HepG2 (cell line): ENCODE measurements at regions not wholly inside any gene's neighbourhood (a gene's known extent, or its start where the extent isn't known, plus 50 kb on each side); places are given as distances from the start of the nearest gene placed in this dataset.

Experiments
- ATAC-seq: fragments of 200-7000 bp; cut with Tn5 transposase; 3 replicates; pipeline ENCODE4 v1.9.1; 2020; ENCODE audit warnings: mild to moderate bottlenecking, moderate library complexity
- BruUV-seq: library from RNA; stranded (reverse); fragments of 400-500 nt; replicated peaks from 2 replicates; lab custom pipeline; 2021; lab: Mats Ljungman, UMichigan
- CTCF ChIA-PET: fragments of 300-600 bp; formaldehyde crosslinking; extraction: SDS; loops from one replicate; lab custom pipeline; 2021; ENCODE audit warnings: low total read pairs, inconsistent platforms, low intra/inter-chr PET ratio; lab: Yijun Ruan, JAX
- POLR2A ChIA-PET: fragments of 350-600 bp; sonication (Branson Sonifier 250); formaldehyde crosslinking; loops from one replicate; lab custom pipeline; 2020; ENCODE audit warnings: antibody characterized with exemption, inconsistent platforms; lab: Yijun Ruan, JAX
- DNase-seq: peaks from one replicate; pipeline ENCODE4 v3.0.0-alpha.2; 2015; ENCODE audit warnings: low spot score
- FAIRE-seq: peaks from 3 replicates; lab custom pipeline; 2011; peaks lifted over from hg19 to GRCh38; lab: Jason Lieb, UNC
- H2AFZ ChIP-seq: one replicate; pipeline ENCODE4 v1.6.1; 2011; ENCODE audit warnings: low read length, inconsistent platforms
- H3K27ac ChIP-seq: fragments of 300-600 bp; 3 replicates; pipeline ENCODE4 v1.8.0; 2011; ENCODE audit warnings: mixed run types, mild to moderate bottlenecking, mixed read lengths, low read length, inconsistent platforms; ENCODE audit not compliant: insufficient read depth; ENCODE audit errors: extremely low read length
- H3K27me3 ChIP-seq, 2 experiments: fragments of 200-600 bp in 1 of 2; 2 replicates in 1 of 2; 3 replicates in 1 of 2; pipeline versions ENCODE4 v1.6.0 to v1.8.0; 2011; ENCODE audit warnings: low read length in 2 of 2, mild to moderate bottlenecking in 2 of 2, moderate library complexity in 2 of 2, inconsistent platforms in 1 of 2; ENCODE audit not compliant: insufficient read depth in 2 of 2, control insufficient read depth in 1 of 2
- H3K36me3 ChIP-seq, 2 experiments: fragments of 200-600 bp in 1 of 2; replicated peaks in 1 of 2; 2 replicates in 1 of 2; 3 replicates in 1 of 2; pipeline versions ENCODE4 v1.5.1 to v1.8.0; 2011; ENCODE audit warnings: low read length in 2 of 2, inconsistent platforms in 1 of 2; ENCODE audit not compliant: insufficient read depth in 2 of 2, control insufficient read depth in 1 of 2
- H3K4me1 ChIP-seq: 2 replicates; pipeline ENCODE4 v1.5.1; 2012; ENCODE audit warnings: low read length, inconsistent platforms; ENCODE audit not compliant: insufficient read depth
- H3K4me2 ChIP-seq: 2 replicates; pipeline ENCODE4 v1.6.0; 2011; ENCODE audit warnings: low read depth, low read length, inconsistent platforms
- H3K4me3 ChIP-seq, 3 experiments: fragments of 200-600 bp in 1 of 3; sonication (generic), shearing (Covaris generic) in 1 of 3; replicated peaks in 1 of 3; 2 replicates each; pipeline ENCODE4 v1.5.1; 2011 to 2016; ENCODE audit warnings: low read length in 3 of 3, inconsistent platforms in 2 of 3, low read depth in 2 of 3, mild to moderate bottlenecking in 2 of 3, control low read depth in 1 of 3, mixed read lengths in 1 of 3; ENCODE audit not compliant: insufficient read depth in 1 of 3
- H3K79me2 ChIP-seq: one replicate; pipeline ENCODE4 v1.6.1; 2011; ENCODE audit warnings: low read length, inconsistent platforms; ENCODE audit not compliant: insufficient read depth
- H3K9ac ChIP-seq: 2 replicates; pipeline ENCODE4 v1.6.0; 2011; ENCODE audit warnings: mild to moderate bottlenecking, low read depth, low read length, inconsistent platforms; ENCODE audit not compliant: insufficient read depth
- H3K9me3 ChIP-seq: 2 replicates; pipeline ENCODE4 v1.5.1; 2012; ENCODE audit warnings: mild to moderate bottlenecking, low read length
- H4K20me1 ChIP-seq: 2 replicates; pipeline ENCODE4 v1.6.0; 2011; ENCODE audit warnings: inconsistent platforms, mild to moderate bottlenecking, low read length, moderate library complexity; ENCODE audit not compliant: insufficient read depth
- AGO2 ChIP-seq: fragments of 200-400 bp; formaldehyde crosslinking; optimal IDR thresholded peaks from 2 replicates; pipeline ENCODE3; 2017; ENCODE audit warnings: mild to moderate bottlenecking, low read depth, low read length, moderate library complexity
- ATF1 ChIP-seq: IDR thresholded peaks from 2 replicates; pipeline ENCODE4 v1.6.1; 2016; ENCODE audit warnings: mild to moderate bottlenecking, control low read depth
- BRD4 ChIP-seq: sonication (generic); formaldehyde crosslinking; IDR thresholded peaks from 2 replicates; pipeline ENCODE4 v1.4.0; 2020; ENCODE audit warnings: missing genetic modification reagents
- FOSL2 ChIP-seq: sonication (generic); formaldehyde crosslinking; IDR thresholded peaks from 2 replicates; pipeline ENCODE4 v1.4.0; 2020; ENCODE audit warnings: missing genetic modification reagents
- FOXC1 ChIP-seq: sonication (generic); formaldehyde crosslinking; IDR thresholded peaks from 2 replicates; pipeline ENCODE4 v1.8.0; 2022; ENCODE audit warnings: mild to moderate bottlenecking, missing genetic modification reagents, borderline replicate concordance
- HIVEP1 ChIP-seq: sonication (generic); formaldehyde crosslinking; IDR thresholded peaks from 2 replicates; pipeline ENCODE4 v1.4.0; 2020; ENCODE audit warnings: mild to moderate bottlenecking, missing genetic modification reagents
- HNF4G ChIP-seq, 2 experiments: sonication (generic) in 1 of 2; formaldehyde crosslinking in 1 of 2; IDR thresholded peaks; 2 replicates each; pipeline versions ENCODE4 v1.4.0 to v1.6.1; 2011 to 2020; ENCODE audit warnings: borderline replicate concordance in 2 of 2, low read depth in 2 of 2, mild to moderate bottlenecking in 2 of 2, low read length in 1 of 2, missing genetic modification reagents in 1 of 2, moderate library complexity in 1 of 2
- MATR3 ChIP-seq: sonication (generic); formaldehyde crosslinking; IDR thresholded peaks from 2 replicates; pipeline ENCODE4 v1.4.0; 2020; ENCODE audit warnings: missing genetic modification reagents
- MBNL3 ChIP-seq: fragments of 250-450 bp; sonication (Bioruptor Pico); conservative IDR thresholded peaks from 2 replicates; pipeline ENCODE4 v1.8.0; 2022; ENCODE audit warnings: mild to moderate bottlenecking, inconsistent platforms
- PPARG ChIP-seq: conservative IDR thresholded peaks from 2 replicates; pipeline ENCODE4 v1.6.1; 2016; ENCODE audit warnings: missing biosample characterization, missing genetic modification reagents
- RFX3 ChIP-seq: IDR thresholded peaks from 2 replicates; pipeline ENCODE4 v1.6.1; 2016; ENCODE audit warnings: missing biosample characterization, missing genetic modification reagents
- ZNF30 ChIP-seq: sonication (generic); formaldehyde crosslinking; IDR thresholded peaks from 2 replicates; pipeline ENCODE4 v1.5.0; 2020; ENCODE audit warnings: mild to moderate bottlenecking, missing genetic modification reagents
- ZNF432 ChIP-seq: sonication (generic); formaldehyde crosslinking; IDR thresholded peaks from 2 replicates; pipeline ENCODE4 v1.5.0; 2020; ENCODE audit warnings: missing genetic modification reagents, mild to moderate bottlenecking, borderline replicate concordance
- ZNF644 ChIP-seq: IDR thresholded peaks from 2 replicates; pipeline ENCODE4 v1.6.1; 2016; ENCODE audit warnings: low read depth
- ZNF777 ChIP-seq: sonication (generic); formaldehyde crosslinking; IDR thresholded peaks from 2 replicates; pipeline ENCODE4 v1.4.0; 2020; ENCODE audit warnings: missing genetic modification reagents
- WGBS: methylation state at CpG from one replicate; pipeline ENCODE4 v1.1.6; 2017; ENCODE audit warnings: low lambda C conversion rate; 5-methylcytosine and 5-hydroxymethylcytosine counted together
- in situ Hi-C: cut with HindIII; loops from 2 replicates; pipeline ENCODE4 v1.10.0; 2017; ENCODE audit warnings: low pct_unique_long_range_greater_than_20kb; ENCODE audit not compliant: extremely low pct_ligation_motif_present
- intact Hi-C: fragments of 100-400 bp; cut with micrococcal nuclease; formaldehyde crosslinking; loops from one replicate; pipeline ENCODE4 v1.10.0; 2022; ENCODE audit not compliant: unreplicated experiment
- TF ChIP-seq, protein P1 (sequence below): sonication (generic); formaldehyde crosslinking; conservative IDR thresholded peaks from 2 replicates; pipeline ENCODE4 v1.8.1; 2023; ENCODE audit warnings: missing genetic modification reagents
- TF ChIP-seq, protein P2 (sequence below): sonication (generic); formaldehyde crosslinking; IDR thresholded peaks from 2 replicates; pipeline ENCODE4 v1.4.0; 2020; ENCODE audit warnings: missing genetic modification reagents

GRCh38 chr20:24406251-24406650 is 63.2 kb upstream of the SYNDIG1 start (continued):
- TF ChIP-seq FOXC1 (CRISPR knock-in tag), result no peak

- POLR2A ChIA-PET, result no interaction called here
- CTCF ChIA-PET, result no interaction called here
These were observed 63.6 kb upstream of the SYNDIG1 start for GRCh38 chr20:24405810-24406209.

DNA sequence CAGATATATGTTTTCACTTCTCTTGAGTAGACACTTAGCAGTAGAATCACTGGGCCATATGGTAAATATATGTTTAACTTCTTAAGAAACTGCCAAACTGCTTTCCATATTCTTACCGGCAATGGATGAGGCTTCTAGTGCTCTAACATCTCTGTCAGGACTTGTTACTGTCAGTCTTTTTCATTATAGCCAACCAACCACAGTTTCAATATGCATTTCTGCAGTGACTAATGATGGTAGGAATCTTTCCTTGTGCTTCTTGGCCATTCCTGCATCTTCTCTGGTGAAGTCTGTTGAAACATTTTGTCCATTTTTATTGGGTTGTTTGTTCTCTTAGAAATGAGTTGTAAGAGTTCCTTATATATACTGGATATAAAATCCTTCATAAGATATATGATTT is 66.0 kb upstream of the SYNDIG1 start:
- H3K9ac ChIP-seq, result no peak overlapping the region
- H3K9me3 ChIP-seq, result no peaks in the 10 kb centered on the region
- ATAC-seq, result no peak
- no peak overlapping the region for H3K4me3 ChIP-seq
- H3K27ac ChIP-seq, result no peak overlapping the region
- H3K4me1 ChIP-seq, result no peaks in the 10 kb centered on the region
- POLR2A ChIA-PET, result no interaction called here
- no TSS peak for BruUV-seq
- in situ Hi-C loops (no loop called here), intact Hi-C loops (no loop called here)
- H3K36me3 ChIP-seq, result no peaks in the 10 kb centered on the region
- H4K20me1 ChIP-seq, result no peaks in the 10 kb centered on the region
- no peak overlapping the region for H3K4me2 ChIP-seq
- H2AFZ ChIP-seq, result no peak overlapping the region
- WGBS, result 3% methylated on average over 1 of the region's 1 CpG
- DNase-seq, result no peak
- CTCF ChIA-PET, result no interaction called here
- no peak for FAIRE-seq
- no peaks in the 10 kb centered on the region for H3K27me3 ChIP-seq
- no peaks in the 10 kb centered on the region for H3K79me2 ChIP-seq
- no peak for TF ChIP-seq ATF1
- no peak for TF ChIP-seq RFX3 (CRISPR knock-in tag)
- TF ChIP-seq MATR3 (CRISPR knock-in tag), result no peak
- TF ChIP-seq ZNF644 (CRISPR knock-in tag), result no peak
- TF ChIP-seq MBNL3 (CRISPR knock-in tag), result no peak
- TF ChIP-seq, protein P1, sequence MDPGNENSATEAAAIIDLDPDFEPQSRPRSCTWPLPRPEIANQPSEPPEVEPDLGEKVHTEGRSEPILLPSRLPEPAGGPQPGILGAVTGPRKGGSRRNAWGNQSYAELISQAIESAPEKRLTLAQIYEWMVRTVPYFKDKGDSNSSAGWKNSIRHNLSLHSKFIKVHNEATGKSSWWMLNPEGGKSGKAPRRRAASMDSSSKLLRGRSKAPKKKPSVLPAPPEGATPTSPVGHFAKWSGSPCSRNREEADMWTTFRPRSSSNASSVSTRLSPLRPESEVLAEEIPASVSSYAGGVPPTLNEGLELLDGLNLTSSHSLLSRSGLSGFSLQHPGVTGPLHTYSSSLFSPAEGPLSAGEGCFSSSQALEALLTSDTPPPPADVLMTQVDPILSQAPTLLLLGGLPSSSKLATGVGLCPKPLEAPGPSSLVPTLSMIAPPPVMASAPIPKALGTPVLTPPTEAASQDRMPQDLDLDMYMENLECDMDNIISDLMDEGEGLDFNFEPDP (CRISPR knock-in tag), result no peak
- TF ChIP-seq, protein P2, sequence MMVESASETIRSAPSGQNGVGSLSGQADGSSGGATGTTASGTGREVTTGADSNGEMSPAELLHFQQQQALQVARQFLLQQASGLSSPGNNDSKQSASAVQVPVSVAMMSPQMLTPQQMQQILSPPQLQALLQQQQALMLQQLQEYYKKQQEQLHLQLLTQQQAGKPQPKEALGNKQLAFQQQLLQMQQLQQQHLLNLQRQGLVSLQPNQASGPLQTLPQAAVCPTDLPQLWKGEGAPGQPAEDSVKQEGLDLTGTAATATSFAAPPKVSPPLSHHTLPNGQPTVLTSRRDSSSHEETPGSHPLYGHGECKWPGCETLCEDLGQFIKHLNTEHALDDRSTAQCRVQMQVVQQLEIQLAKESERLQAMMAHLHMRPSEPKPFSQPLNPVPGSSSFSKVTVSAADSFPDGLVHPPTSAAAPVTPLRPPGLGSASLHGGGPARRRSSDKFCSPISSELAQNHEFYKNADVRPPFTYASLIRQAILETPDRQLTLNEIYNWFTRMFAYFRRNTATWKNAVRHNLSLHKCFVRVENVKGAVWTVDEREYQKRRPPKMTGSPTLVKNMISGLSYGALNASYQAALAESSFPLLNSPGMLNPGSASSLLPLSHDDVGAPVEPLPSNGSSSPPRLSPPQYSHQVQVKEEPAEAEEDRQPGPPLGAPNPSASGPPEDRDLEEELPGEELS (CRISPR knock-in tag), result no peak
- TF ChIP-seq HNF4G (IDR thresholded peaks at IDR 0.05; ENCODE audit: borderline replicate concordance, low read depth, low read length), result no peak
- no peak for TF ChIP-seq HNF4G (CRISPR knock-in tag; IDR thresholded peaks at IDR 0.05; ENCODE audit: borderline replicate concordance, low read depth)
- no peak for TF ChIP-seq ZNF432 (CRISPR knock-in tag)
- TF ChIP-seq PPARG (CRISPR knock-in tag), result no peak
- TF ChIP-seq BRD4 (CRISPR knock-in tag), result no peak
- no peak for TF ChIP-seq AGO2
- no peak for TF ChIP-seq HIVEP1
- TF ChIP-seq ZNF777, result no peak

More at GRCh38 chr20:24405810-24406209, 63.6 kb upstream of the SYNDIG1 start:
- Histone ChIP-seq H3K36me3 (no peaks in the 10 kb centered on the region), H3K4me1 (no peaks in the 10 kb centered on the region), H3K4me2 (no peak overlapping the region), H3K9me3 (no peaks in the 10 kb centered on the region), H3K27me3 (no peaks in the 10 kb centered on the region), H3K79me2 (no peaks in the 10 kb centered on the region), H2AFZ (no peak overlapping the region), H3K9ac (no peak overlapping the region), H3K27ac (no peak overlapping the region), H3K4me3 (no peak overlapping the region), H4K20me1 (no peaks in the 10 kb centered on the region)
- no TSS peak for BruUV-seq
- in situ Hi-C loops, result no loop called here
- ATAC-seq (no peak; the same call in 2 of the 3 replicates), DNase-seq (peak; percentile 15), FAIRE-seq (no peak)
- 0% methylated on average over 2 of the region's 2 CpGs for WGBS
- TF ChIP-seq ZNF30 (CRISPR knock-in tag), result no peak
- peak; percentile 47; the same call in 1 of the 2 replicates for TF ChIP-seq FOSL2 (CRISPR knock-in tag)
- intact Hi-C loops, result no loop called here
